HG02885 (cell line): ENCODE measurements at regions not wholly inside any gene's neighbourhood (a gene's known extent, or its start where the extent isn't known, plus 50 kb on each side); places are given as distances from the start of the nearest gene placed in this dataset.

Experiments
- ATAC-seq: cut with Tn5 transposase; IDR thresholded peaks from one replicate; pipeline ENCODE4 v1.9.1; 2021; ENCODE audit warnings: mild to moderate bottlenecking; ENCODE audit not compliant: unreplicated experiment, poor library complexity

- no peak for ATAC-seq
These were observed 228.7 kb upstream of the SFSWAP start for GRCh38 chr12:131482199-131482598.

DNA sequence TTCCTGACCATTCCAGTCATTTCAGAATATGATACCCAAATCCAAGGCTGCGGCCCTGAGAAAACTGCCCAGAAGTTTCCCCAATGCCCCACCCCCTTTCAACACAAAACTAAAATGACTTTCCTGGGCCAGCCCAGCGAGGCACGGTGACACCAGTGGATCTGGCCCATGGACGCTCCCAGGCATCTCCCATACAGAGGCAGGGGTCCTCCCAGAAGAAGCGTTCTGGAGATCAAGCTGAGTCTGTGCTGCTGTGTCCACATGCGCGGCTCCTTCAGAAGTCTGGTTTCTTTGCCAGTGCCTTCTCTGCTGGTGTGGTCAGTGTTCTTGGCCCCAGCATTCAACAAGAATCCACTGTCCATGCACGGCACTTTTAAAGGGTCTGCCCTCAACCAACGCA lies 228.2 kb upstream of the SFSWAP start:
- no peak for ATAC-seq

GRCh38 chr12:131486451-131487230 lies 224.2 kb upstream of the SFSWAP start:
- ATAC-seq: no peak

DNA sequence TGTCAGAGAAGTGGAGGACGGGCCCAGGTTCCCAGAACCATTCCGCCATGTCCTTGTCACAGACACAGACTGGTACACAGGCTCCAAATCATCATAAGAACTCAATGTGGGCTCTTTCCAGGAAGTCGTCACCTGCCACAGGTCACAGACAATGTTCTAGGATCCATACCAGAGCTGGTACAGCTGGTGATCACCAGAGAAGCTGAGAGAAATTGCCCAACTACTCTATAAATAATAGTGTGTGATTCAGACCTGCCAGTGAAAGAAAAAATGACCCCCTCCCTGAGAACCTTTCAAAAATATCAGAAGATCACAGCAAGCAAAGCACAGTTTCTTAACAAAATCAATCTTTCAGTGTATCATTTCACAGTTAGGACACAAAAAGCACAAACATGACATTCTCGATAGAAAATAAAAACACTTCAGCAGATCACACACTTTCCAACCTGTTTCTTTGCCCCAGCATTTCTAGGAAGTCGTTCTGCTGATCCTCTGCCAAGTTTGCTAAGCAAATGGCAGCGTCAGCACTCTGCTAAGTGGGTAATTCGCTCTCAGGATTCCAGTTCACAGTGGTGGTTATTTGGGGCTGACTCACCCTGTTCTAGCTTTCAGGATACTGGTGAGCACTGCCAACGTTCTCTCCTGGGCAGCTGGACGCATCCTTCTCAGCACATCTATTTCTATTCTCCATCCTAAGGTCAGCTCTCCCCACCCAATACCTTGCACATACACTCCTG lies 223.3 kb upstream of the SFSWAP start:
- ATAC-seq: no peak

- ATAC-seq: no peak
These were observed 221.2 kb upstream of the SFSWAP start for GRCh38 chr12:131489718-131490117.

GRCh38 chr12:131491155-131491554 lies 219.7 kb upstream of the SFSWAP start:
- ATAC-seq: no peak

- ATAC-seq: no peak
These were observed 218.9 kb upstream of the SFSWAP start for GRCh38 chr12:131491916-131492490.

GRCh38 chr12:131493068-131493826 lies 217.6 kb upstream of the SFSWAP start:
- no peak for ATAC-seq

DNA sequence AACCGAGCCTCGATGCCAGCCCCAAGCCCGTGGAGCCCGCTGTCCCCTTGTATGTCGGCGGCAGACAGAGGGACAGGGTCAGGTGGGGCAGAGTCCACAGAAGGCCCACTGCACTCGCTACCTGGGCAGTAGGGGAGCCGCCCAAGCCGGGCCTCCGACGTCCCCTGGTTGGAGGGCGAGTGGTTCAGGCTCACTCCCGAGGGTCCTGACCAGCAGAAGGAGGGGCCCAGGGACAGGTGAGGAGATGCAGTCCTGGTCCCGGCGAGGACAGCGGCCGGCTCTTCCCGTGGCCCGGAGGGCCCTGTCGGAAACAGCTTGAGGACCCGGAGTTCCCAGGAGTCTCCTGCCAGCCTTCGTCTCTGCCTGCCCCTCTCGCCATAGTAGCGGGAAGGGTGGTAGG lies 216.7 kb upstream of the SFSWAP start:
- ATAC-seq: no peak

GRCh38 chr12:131494741-131495524 lies 216.0 kb upstream of the SFSWAP start:
- no peak for ATAC-seq

- no peak for ATAC-seq
These were observed 212.9 kb upstream of the SFSWAP start for GRCh38 chr12:131497966-131498365.

DNA sequence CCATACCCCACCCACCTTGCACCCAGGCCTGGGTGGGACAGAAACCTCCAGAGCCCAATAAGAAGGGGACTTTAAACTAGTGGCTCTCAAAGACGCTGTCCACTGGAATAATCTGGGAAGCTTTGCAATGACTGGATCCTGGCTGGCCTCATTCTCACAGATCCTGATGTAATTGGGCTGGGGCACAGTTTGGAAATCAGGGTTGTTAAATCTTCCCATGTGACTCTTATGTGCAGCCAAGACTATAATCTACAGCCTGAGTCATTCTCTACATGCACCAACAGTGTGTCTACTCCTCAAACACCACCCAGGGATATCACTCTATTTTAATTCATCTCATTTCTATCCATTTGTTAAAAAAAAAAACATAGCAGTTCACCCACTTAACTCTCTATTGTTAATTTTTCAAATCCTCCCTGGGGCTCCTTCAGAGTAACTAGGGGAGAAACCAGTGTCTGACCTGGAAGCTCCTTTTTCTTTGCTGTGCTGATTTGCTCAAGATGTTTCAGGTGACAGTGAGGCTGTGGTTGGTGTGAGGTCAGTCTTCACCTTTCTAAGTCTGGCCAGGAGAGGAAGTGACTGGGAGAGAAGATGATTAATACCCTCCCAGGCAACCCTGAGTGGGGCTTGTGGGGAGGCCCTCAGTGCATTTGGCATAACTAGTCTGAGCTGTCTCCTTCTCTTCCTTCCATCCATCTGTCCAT lies 211.6 kb upstream of the SFSWAP start:
- peak; percentile 86 for ATAC-seq

GRCh38 chr12:131499864-131500190 lies 211.1 kb upstream of the SFSWAP start:
- peak; percentile 25 for ATAC-seq

DNA sequence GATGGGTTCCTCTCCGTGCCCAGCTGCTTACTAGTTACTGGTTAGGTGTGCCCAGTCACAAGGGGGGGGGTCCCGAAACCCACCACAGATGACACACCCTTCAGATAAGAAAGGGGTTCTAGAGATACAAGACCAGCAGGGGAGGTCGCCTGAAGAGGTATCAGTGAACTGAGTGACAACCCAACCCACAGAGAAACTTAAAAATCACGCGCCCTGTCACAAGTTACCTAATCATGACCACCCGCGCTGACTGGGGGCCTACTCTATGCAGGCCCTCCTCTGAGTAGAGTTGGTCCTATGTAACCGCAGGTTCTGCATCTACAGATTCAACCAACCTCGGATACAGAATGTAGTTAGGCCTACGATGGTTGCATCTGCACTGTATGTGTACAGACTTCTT lies 210.3 kb upstream of the SFSWAP start:
- no peak for ATAC-seq

GRCh38 chr12:131505561-131505960 lies 205.3 kb upstream of the SFSWAP start:
- no peak for ATAC-seq

GRCh38 chr12:131506426-131506825 lies 204.5 kb upstream of the SFSWAP start:
- no peak for ATAC-seq

DNA sequence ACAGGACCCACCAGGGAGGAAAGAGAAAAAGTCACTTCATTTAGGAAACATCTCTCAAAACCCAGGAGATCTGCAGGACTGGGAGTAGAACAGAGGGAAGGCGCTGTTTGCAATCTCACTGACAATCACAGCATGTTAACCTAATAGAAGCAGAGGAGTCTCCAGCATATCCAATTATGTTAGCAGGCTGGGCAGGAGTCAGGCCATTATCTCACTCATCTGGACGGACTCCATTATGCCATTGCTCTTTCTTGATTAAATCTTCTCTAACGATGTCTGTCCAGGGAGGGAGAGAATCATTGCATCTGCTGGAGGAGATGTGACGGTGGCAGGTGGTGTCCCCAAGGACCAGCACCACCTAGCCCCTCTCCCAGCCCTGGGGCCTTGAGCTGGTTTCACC lies 203.8 kb upstream of the SFSWAP start:
- no peak for ATAC-seq

GRCh38 chr12:131507881-131508280 lies 203.0 kb upstream of the SFSWAP start:
- no peak for ATAC-seq

- ATAC-seq: no peak
These were observed 201.2 kb upstream of the SFSWAP start for GRCh38 chr12:131509701-131510100.

- no peak for ATAC-seq
These were observed 200.5 kb upstream of the SFSWAP start for GRCh38 chr12:131510431-131510830.
